Fibroblast of lung (primary cell): ENCODE measurements at regions not wholly inside any gene's neighbourhood (a gene's known extent, or its start where the extent isn't known, plus 50 kb on each side); places are given as distances from the start of the nearest gene placed in this dataset.

Source experiments
- CTCF ChIP-seq, 2 donors: IDR thresholded peaks in 1 of 2; conservative IDR thresholded peaks in 1 of 2; 1 replicate in 1 of 2; 2 replicates in 1 of 2; pipeline ENCODE4 v1.5.1; 2011 to 2012; ENCODE audit warnings: low read length in 2 of 2, control low read depth in 1 of 2, inconsistent platforms in 1 of 2, low read depth in 1 of 2, mild to moderate bottlenecking in 1 of 2
- EZH2 ChIP-seq: IDR thresholded peaks from 2 replicates; pipeline ENCODE4 v1.5.1; 2012; ENCODE audit warnings: low read length, control low read depth, mild to moderate bottlenecking; ENCODE audit errors: missing control alignments

GRCh38 chr4:19346636-19347035, 905.1 kb upstream of the SLIT2 start:
- TF ChIP-seq CTCF (conservative IDR thresholded peaks at IDR 0.05 in 1 of 2, IDR thresholded peaks at IDR 0.05 in 1 of 2; ENCODE audit: low read depth in 1 of 2, low read length in 2 of 2) (no peak), EZH2 (no peak)
